OCI-LY3 (cell line): ENCODE measurements at regions not wholly inside any gene's neighbourhood (a gene's known extent, or its start where the extent isn't known, plus 50 kb on each side); places are given as distances from the start of the nearest gene placed in this dataset.
"Not testable (repeated sequence)": the region's sequence is repeated elsewhere in the genome, so short reads cannot be mapped to it uniquely, and the experiment has no call there.

Source experiments
- H2AFZ ChIP-seq: fragments of 200-600, 300-600 bp; shearing (Covaris generic); 2 replicates; pipeline ENCODE4 v1.6.0; 2014; ENCODE audit warnings: antibody characterized with exemption, low read depth, low read length
- H3K27ac ChIP-seq: fragments of 200-600, 300-600 bp; sonication (generic); 2 replicates; pipeline ENCODE4 v1.5.1; 2014; ENCODE audit warnings: mild to moderate bottlenecking, low read length, moderate library complexity, mixed read lengths
- H3K27me3 ChIP-seq: fragments of 200-600, 300-600 bp; sonication (generic); 2 replicates; pipeline ENCODE4 v1.6.1; 2014; ENCODE audit warnings: low read depth, low read length, mixed read lengths
- H3K36me3 ChIP-seq: fragments of 200-600, 300-600 bp; sonication (generic); replicated peaks from 2 replicates; pipeline ENCODE3; 2014; ENCODE audit warnings: low read depth, low read length, mixed read lengths
- H3K4me1 ChIP-seq: fragments of 300-600, 200-600 bp; sonication (generic); 2 replicates; pipeline ENCODE4 v1.6.1; 2014; ENCODE audit warnings: low read length, mixed read lengths
- H3K4me2 ChIP-seq: fragments of 200-600, 300-600 bp; sonication (generic); 2 replicates; pipeline ENCODE4 v1.6.1; 2014; ENCODE audit warnings: low read length, mixed read lengths
- H3K4me3 ChIP-seq: fragments of 300-600, 200-600 bp; sonication (generic); 2 replicates; pipeline ENCODE4 v1.5.1; 2014; ENCODE audit warnings: antibody characterized with exemption, mild to moderate bottlenecking, low read length, moderate library complexity
- H3K79me2 ChIP-seq: fragments of 300-600, 200-600 bp; shearing (Covaris generic); 2 replicates; pipeline ENCODE4 v1.6.1; 2014; ENCODE audit warnings: mild to moderate bottlenecking, low read length, mixed read lengths
- H3K9ac ChIP-seq: fragments of 300-600, 200-600 bp; shearing (Covaris generic); 2 replicates; pipeline ENCODE4 v1.6.0; 2014; ENCODE audit warnings: mild to moderate bottlenecking, low read length, moderate library complexity
- H3K9me3 ChIP-seq: fragments of 200-600, 300-600 bp; shearing (Covaris generic); 2 replicates; pipeline ENCODE4 v1.6.1; 2014; ENCODE audit warnings: low read length, mixed read lengths; ENCODE audit not compliant: insufficient read depth
- H4K20me1 ChIP-seq: fragments of 200-600, 300-600 bp; sonication (generic); 2 replicates; pipeline ENCODE4 v1.6.1; 2016; ENCODE audit warnings: low read length, mixed read lengths; ENCODE audit not compliant: insufficient read depth
- EZH2phosphoT487 ChIP-seq: fragments of 200-600 bp; shearing (Covaris generic); IDR thresholded peaks from 2 replicates; pipeline ENCODE4 v1.6.1; 2018; ENCODE audit warnings: antibody characterized with exemption, mixed run types, low read depth
- TF ChIP-seq, protein P1 (sequence below): fragments of 200-600, 300-600 bp; sonication (generic); IDR thresholded peaks from 2 replicates; pipeline ENCODE4 v1.5.1; 2014; ENCODE audit warnings: antibody characterized with exemption, low read length, low read depth

DNA sequence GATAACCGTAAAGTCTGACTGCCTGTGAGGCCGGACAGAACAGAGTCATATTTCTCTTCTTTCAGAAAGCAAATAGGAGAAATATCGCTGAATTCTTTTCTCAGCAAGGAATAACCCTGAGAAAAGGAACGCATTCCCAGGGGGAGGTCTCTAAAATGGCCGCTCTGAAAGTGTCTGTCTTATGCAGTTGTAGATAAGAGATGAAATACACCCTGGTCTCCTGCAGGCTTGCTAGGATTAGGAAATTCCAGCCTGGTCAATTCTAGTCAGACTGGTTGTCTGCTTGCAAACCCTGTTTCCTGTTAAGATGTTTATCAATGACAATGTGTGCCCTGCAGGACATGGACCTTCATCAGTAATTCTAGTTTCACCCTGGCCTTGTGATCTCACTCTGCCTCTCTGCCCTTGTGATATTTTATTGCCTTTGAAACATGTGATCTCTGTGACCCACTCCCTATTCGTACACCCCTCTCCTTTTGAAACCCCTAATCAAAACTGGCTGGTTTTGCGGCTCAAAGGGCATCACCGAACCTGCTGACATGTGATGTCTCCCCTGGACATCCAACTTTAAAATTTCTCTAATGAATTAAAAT, 934.8 kb upstream of the SPRY2 start:
- no peak overlapping the region for H3K4me3 ChIP-seq
- no peak overlapping the region for H3K4me2 ChIP-seq
- no peaks in the 10 kb centered on the region for H3K79me2 ChIP-seq
- H3K27ac ChIP-seq, result no peak overlapping the region
- no peak overlapping the region for H2AFZ ChIP-seq
- H3K36me3 ChIP-seq, result no peaks in the 10 kb centered on the region
- H3K27me3 ChIP-seq, result no peaks in the 10 kb centered on the region
- TF ChIP-seq, protein P1, sequence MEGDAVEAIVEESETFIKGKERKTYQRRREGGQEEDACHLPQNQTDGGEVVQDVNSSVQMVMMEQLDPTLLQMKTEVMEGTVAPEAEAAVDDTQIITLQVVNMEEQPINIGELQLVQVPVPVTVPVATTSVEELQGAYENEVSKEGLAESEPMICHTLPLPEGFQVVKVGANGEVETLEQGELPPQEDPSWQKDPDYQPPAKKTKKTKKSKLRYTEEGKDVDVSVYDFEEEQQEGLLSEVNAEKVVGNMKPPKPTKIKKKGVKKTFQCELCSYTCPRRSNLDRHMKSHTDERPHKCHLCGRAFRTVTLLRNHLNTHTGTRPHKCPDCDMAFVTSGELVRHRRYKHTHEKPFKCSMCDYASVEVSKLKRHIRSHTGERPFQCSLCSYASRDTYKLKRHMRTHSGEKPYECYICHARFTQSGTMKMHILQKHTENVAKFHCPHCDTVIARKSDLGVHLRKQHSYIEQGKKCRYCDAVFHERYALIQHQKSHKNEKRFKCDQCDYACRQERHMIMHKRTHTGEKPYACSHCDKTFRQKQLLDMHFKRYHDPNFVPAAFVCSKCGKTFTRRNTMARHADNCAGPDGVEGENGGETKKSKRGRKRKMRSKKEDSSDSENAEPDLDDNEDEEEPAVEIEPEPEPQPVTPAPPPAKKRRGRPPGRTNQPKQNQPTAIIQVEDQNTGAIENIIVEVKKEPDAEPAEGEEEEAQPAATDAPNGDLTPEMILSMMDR, result no peak
- TF ChIP-seq EZH2phosphoT487, result no peak
- no peaks in the 10 kb centered on the region for H3K9me3 ChIP-seq
- no peaks in the 10 kb centered on the region for H4K20me1 ChIP-seq
- H3K9ac ChIP-seq, result no peak overlapping the region
- H3K4me1 ChIP-seq, result no peaks in the 10 kb centered on the region

DNA sequence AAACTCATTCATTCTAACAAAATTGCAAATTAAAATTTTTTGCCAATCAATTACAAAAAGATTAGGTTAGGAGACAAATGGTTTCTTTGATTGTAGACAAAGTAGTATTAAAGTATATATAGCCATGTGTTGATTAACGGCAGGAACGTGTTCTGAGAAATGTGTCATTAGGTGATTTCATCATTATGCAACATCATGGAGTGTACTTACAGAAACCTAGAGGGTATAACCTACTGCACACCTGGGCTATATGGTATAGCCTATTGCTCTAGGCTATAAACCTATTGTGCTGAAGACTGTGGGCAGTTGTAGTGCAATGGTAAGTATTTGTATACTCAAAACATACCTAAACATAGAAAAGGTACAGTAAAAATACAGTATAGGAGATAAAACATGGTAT, 906.8 kb upstream of the SPRY2 start:
- Histone ChIP-seq H3K27me3 (no peaks in the 10 kb centered on the region), H4K20me1 (no peaks in the 10 kb centered on the region), H3K79me2 (no peaks in the 10 kb centered on the region), H3K36me3 (no peaks in the 10 kb centered on the region), H3K4me1 (no peaks in the 10 kb centered on the region), H3K9me3 (no peaks in the 10 kb centered on the region), H3K27ac (no peak overlapping the region), H3K9ac (no peak overlapping the region), H3K4me3 (no peak overlapping the region), H3K4me2 (no peak overlapping the region), H2AFZ (no peak overlapping the region)
- no peak for TF ChIP-seq EZH2phosphoT487

DNA sequence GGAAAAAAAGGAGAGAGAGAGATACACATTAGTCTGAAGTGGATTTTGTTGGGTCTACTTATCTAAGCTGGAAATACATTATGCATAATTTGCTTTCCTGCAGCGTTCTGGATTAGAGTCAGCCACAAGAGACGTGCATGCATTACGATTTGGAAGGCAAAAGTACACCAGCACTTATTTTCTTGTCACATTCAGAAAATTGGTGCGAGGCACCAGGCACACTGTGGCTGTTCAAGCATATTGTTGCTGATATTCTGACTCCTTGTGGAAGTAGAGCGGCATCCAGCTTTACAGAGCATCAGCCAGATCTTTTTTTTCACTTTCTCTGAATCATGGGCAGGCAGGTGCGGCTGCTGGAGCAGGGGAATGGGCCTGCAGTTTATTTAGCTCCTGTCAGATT, 905.6 kb upstream of the SPRY2 start:
- no peaks in the 10 kb centered on the region for H3K4me1 ChIP-seq
- no peak overlapping the region for H3K4me2 ChIP-seq
- no peaks in the 10 kb centered on the region for H3K27me3 ChIP-seq
- H3K9me3 ChIP-seq, result no peaks in the 10 kb centered on the region
- H3K9ac ChIP-seq, result no peak overlapping the region
- H3K79me2 ChIP-seq, result no peaks in the 10 kb centered on the region
- TF ChIP-seq, protein P1, result no peak
- no peak for TF ChIP-seq EZH2phosphoT487
- H2AFZ ChIP-seq, result peak overlapping the region; percentile 44
- no peaks in the 10 kb centered on the region for H4K20me1 ChIP-seq
- H3K27ac ChIP-seq, result no peak overlapping the region
- no peaks in the 10 kb centered on the region for H3K36me3 ChIP-seq
- no peak overlapping the region for H3K4me3 ChIP-seq

DNA sequence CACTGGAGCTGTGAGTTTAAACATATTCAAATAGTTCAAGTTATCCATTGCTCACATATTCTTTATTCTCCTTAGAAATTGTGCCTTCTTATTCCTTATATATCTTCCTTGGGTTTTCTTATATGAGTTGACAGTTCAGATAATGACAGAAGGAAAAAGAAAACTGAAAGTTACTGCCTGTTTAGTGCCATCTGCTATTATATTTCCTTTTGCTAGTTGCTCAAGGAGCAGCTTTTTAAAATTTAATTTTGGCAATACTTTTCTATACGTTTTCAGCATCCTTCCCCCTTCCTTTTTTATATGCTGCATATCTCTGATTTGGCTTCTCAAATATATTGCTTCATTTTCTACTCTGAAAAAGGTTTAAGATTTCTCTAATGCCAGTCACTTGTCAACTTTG, 903.1 kb upstream of the SPRY2 start:
- TF ChIP-seq EZH2phosphoT487, result no peak
- TF ChIP-seq, protein P1, result no peak
- no peaks in the 10 kb centered on the region for H3K36me3 ChIP-seq
- no peak overlapping the region for H3K27ac ChIP-seq
- no peak overlapping the region for H3K9ac ChIP-seq
- H3K27me3 ChIP-seq, result no peaks in the 10 kb centered on the region
- H3K9me3 ChIP-seq, result no peaks in the 10 kb centered on the region
- H3K4me3 ChIP-seq, result no peak overlapping the region
- H3K4me2 ChIP-seq, result no peak overlapping the region
- H3K4me1 ChIP-seq, result no peaks in the 10 kb centered on the region
- H4K20me1 ChIP-seq, result no peaks in the 10 kb centered on the region
- no peak overlapping the region for H2AFZ ChIP-seq
- no peaks in the 10 kb centered on the region for H3K79me2 ChIP-seq

DNA sequence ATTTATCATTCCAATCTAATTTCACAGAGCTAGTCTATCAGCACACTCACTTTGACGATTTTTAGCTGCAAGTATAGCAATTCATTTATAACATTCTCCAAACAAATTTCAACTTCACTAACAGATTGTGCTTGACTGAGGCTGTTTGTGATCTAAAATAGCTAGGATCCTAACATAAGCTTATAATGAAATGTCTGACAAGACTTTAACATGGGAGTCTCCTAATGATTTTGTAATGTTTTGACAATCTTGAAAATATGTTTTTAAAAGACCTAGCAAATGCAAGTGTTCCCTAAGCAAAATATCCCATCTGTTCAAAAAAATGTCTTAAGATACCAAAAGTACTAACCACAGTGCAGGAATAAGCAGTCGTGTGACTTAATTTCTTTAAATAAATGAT, 889.5 kb upstream of the SPRY2 start:
- Histone ChIP-seq H3K36me3 (no peaks in the 10 kb centered on the region), H2AFZ (no peak overlapping the region)
- TF ChIP-seq, protein P1, result no peak
- TF ChIP-seq EZH2phosphoT487, result no peak

DNA sequence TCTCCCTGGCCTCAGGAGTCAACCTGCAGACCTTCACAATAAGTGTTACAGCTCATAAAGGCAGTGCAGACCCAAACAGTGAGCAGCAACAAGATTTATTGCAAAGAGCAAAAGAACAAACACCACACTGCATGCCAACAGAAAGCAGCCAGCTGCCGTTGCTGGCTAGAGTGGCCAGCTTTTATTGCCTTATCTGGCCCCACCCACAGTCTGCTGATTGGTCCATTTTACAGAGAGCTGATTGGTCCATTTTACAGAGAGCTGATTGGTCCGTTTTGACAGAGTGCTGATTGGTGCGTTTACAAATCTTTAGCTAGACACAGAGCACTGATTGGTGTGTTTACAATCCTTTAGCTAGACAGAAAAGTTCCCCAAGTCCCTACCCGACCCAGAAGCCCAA, 885.9 kb upstream of the SPRY2 start:
- not testable (repeated sequence) for H3K4me1 ChIP-seq, H3K36me3 ChIP-seq, H3K4me2 ChIP-seq, H4K20me1 ChIP-seq, H3K79me2 ChIP-seq, H3K9ac ChIP-seq, H3K9me3 ChIP-seq, H2AFZ ChIP-seq, H3K4me3 ChIP-seq, H3K27ac ChIP-seq, H3K27me3 ChIP-seq

More for the DNA sequence above, 889.5 kb upstream of the SPRY2 start:
- Histone ChIP-seq H3K79me2 (no peaks in the 10 kb centered on the region), H3K4me3 (no peak overlapping the region), H3K9me3 (no peaks in the 10 kb centered on the region), H3K27me3 (no peaks in the 10 kb centered on the region), H3K4me1 (no peaks in the 10 kb centered on the region), H3K9ac (no peak overlapping the region), H3K27ac (no peak overlapping the region), H4K20me1 (no peaks in the 10 kb centered on the region), H3K4me2 (no peak overlapping the region)
